Neural progenitor cell (in vitro differentiated cells): ENCODE measurements at regions not wholly inside any gene's neighbourhood (a gene's known extent, or its start where the extent isn't known, plus 50 kb on each side); places are given as distances from the start of the nearest gene placed in this dataset.

ENCODE experiments used
- EZH2 ChIP-seq: fragments of 200-600 bp; sonication (generic); IDR thresholded peaks from 2 replicates; pipeline ENCODE4 v1.6.1; 2017; ENCODE audit warnings: antibody characterized with exemption, mild to moderate bottlenecking, moderate library complexity
- TF ChIP-seq, protein P1 (sequence below): fragments of 200-600 bp; sonication (generic); IDR thresholded peaks from 2 replicates; pipeline ENCODE4 v1.5.1; 2017; ENCODE audit warnings: antibody characterized with exemption, mild to moderate bottlenecking

DNA sequence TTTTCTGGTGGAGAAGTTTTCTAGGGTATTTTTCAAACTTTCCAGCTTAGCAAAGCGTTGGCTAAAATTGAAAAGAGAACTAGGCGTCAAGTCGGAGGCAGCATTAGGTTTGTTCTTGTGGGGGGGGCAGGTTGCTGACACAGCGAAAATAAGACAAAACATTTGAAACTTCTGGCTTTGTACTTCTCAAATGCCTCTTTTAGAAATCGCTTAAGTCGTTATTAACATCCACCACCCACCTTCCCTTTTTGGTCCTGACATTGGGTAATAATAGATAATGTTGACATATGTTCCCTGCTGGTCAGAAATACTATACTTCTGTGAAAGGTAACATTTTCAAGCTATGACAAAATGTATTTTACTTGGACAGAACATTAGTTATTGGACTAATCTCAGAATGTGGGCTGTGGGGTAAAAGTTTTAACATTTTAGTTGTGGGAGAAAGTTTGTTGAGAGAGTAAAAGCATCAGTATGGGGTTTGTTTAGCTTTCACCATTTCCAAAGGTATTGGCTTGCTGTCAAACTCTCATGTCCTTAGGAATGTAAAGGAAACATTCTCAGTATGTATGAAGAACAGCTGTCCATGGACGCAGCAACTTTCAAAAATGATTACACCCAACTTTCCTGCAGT, 88.1 kb upstream of the ZEB2 start:
- TF ChIP-seq, protein P1, sequence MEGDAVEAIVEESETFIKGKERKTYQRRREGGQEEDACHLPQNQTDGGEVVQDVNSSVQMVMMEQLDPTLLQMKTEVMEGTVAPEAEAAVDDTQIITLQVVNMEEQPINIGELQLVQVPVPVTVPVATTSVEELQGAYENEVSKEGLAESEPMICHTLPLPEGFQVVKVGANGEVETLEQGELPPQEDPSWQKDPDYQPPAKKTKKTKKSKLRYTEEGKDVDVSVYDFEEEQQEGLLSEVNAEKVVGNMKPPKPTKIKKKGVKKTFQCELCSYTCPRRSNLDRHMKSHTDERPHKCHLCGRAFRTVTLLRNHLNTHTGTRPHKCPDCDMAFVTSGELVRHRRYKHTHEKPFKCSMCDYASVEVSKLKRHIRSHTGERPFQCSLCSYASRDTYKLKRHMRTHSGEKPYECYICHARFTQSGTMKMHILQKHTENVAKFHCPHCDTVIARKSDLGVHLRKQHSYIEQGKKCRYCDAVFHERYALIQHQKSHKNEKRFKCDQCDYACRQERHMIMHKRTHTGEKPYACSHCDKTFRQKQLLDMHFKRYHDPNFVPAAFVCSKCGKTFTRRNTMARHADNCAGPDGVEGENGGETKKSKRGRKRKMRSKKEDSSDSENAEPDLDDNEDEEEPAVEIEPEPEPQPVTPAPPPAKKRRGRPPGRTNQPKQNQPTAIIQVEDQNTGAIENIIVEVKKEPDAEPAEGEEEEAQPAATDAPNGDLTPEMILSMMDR = no peak
- no peak for TF ChIP-seq EZH2
